Keratinocyte (primary cell): ENCODE measurements at regions not wholly inside any gene's neighbourhood (a gene's known extent, or its start where the extent isn't known, plus 50 kb on each side); places are given as distances from the start of the nearest gene placed in this dataset.

Experiments
- DNase-seq: peaks from one replicate; pipeline ENCODE4 v3.0.0-alpha.2; 2011; ENCODE audit warnings: low read depth, missing footprints, low spot score
- FAIRE-seq: peaks from 2 replicates; lab custom pipeline; 2011; peaks lifted over from hg19 to GRCh38; lab: Jason Lieb, UNC
- H2AFZ ChIP-seq: 2 replicates; pipeline ENCODE4 v1.6.0; 2012; ENCODE audit warnings: low read length, control low read depth, inconsistent platforms; ENCODE audit not compliant: control insufficient read depth
- H3K27ac ChIP-seq: 2 replicates; pipeline ENCODE4 v1.5.1; 2011; ENCODE audit warnings: low read length; ENCODE audit not compliant: control insufficient read depth, insufficient read depth
- H3K27me3 ChIP-seq: 3 replicates; pipeline ENCODE4 v1.6.0; 2011; ENCODE audit warnings: low read length; ENCODE audit not compliant: control insufficient read depth, insufficient read depth; ENCODE audit errors: extremely low read depth
- H3K36me3 ChIP-seq, 2 experiments: 2 replicates in 1 of 2; 3 replicates in 1 of 2; pipeline ENCODE4 v1.5.1; 2011; ENCODE audit warnings: low read length in 2 of 2, mild to moderate bottlenecking in 1 of 2; ENCODE audit not compliant: control insufficient read depth in 2 of 2, insufficient read depth in 2 of 2; ENCODE audit errors: extremely low read depth in 1 of 2
- H3K4me1 ChIP-seq: 3 replicates; pipeline ENCODE4 v1.5.1; 2011; ENCODE audit warnings: low read length; ENCODE audit not compliant: control insufficient read depth, insufficient read depth; ENCODE audit errors: extremely low read depth
- H3K4me2 ChIP-seq: 3 replicates; pipeline ENCODE4 v1.6.0; 2011; ENCODE audit warnings: low read depth, low read length; ENCODE audit not compliant: control insufficient read depth, insufficient read depth; ENCODE audit errors: extremely low read depth
- H3K4me3 ChIP-seq, 3 experiments: fragments of 200-600 bp in 1 of 3; sonication (generic) in 1 of 3; 2 replicates in 2 of 3; 3 replicates in 1 of 3; pipeline ENCODE4 v1.5.1; 2011 to 2016; ENCODE audit warnings: low read length in 3 of 3, mild to moderate bottlenecking in 3 of 3, control low read depth in 2 of 3, inconsistent platforms in 1 of 3, low read depth in 1 of 3, mixed read lengths in 1 of 3, mixed run types in 1 of 3, moderate library complexity in 1 of 3; ENCODE audit not compliant: control insufficient read depth in 2 of 3, insufficient read depth in 2 of 3; ENCODE audit errors: extremely low read depth in 1 of 3
- H3K79me2 ChIP-seq: 2 replicates; pipeline ENCODE4 v1.6.0; 2012; ENCODE audit warnings: low read length; ENCODE audit not compliant: control insufficient read depth, insufficient read depth
- H3K9ac ChIP-seq: 3 replicates; pipeline ENCODE4 v1.6.0; 2011; ENCODE audit warnings: low read length; ENCODE audit not compliant: control insufficient read depth, insufficient read depth; ENCODE audit errors: extremely low read depth
- H3K9me1 ChIP-seq: 3 replicates; pipeline ENCODE4 v1.6.0; 2011; ENCODE audit warnings: low read length; ENCODE audit not compliant: control insufficient read depth, insufficient read depth; ENCODE audit errors: extremely low read depth
- H3K9me3 ChIP-seq: 2 replicates; pipeline ENCODE4 v1.5.1; 2012; ENCODE audit warnings: low read depth, low read length; ENCODE audit not compliant: control insufficient read depth
- H4K20me1 ChIP-seq: 3 replicates; pipeline ENCODE4 v1.6.0; 2011; ENCODE audit warnings: low read length; ENCODE audit not compliant: control insufficient read depth, insufficient read depth; ENCODE audit errors: extremely low read depth
- EZH2 ChIP-seq: IDR thresholded peaks from one replicate; pipeline ENCODE4 v1.6.1; 2012; ENCODE audit warnings: inconsistent platforms, mild to moderate bottlenecking, low read length, moderate library complexity
- dilution Hi-C: fragments of 300-500 bp; cut with MboI; formaldehyde crosslinking; loops from one replicate; pipeline ENCODE4 v1.7.0; 2020; ENCODE audit warnings: low sequenced_read_pairs; ENCODE audit not compliant: extremely low pct_ligation_motif_present
- TF ChIP-seq, protein P1 (sequence below), 3 experiments: IDR thresholded peaks in 1 of 3; conservative IDR thresholded peaks in 1 of 3; optimal IDR thresholded peaks in 1 of 3; 2 replicates in 2 of 3; 3 replicates in 1 of 3; pipeline versions ENCODE3 to v1.5.1; 2011; ENCODE audit warnings: low read length in 3 of 3, mild to moderate bottlenecking in 3 of 3, moderate library complexity in 2 of 3, control low read depth in 1 of 3, inconsistent platforms in 1 of 3; ENCODE audit not compliant: insufficient read depth in 2 of 3; ENCODE audit errors: extremely low read depth in 1 of 3

GRCh38 chr11:134758342-134758931 lies 346.4 kb upstream of the B3GAT1 start:
- FAIRE-seq = no peak
- H3K9me3 ChIP-seq = peaks cover 19% of the 10 kb centered on the region
- H3K9me1 ChIP-seq = no peaks in the 10 kb centered on the region
- no peaks in the 10 kb centered on the region for H3K36me3 ChIP-seq
- no peak for DNase-seq
- dilution Hi-C loops = no loop called here
- H3K27ac ChIP-seq = no peak overlapping the region
- H3K9ac ChIP-seq = no peak overlapping the region
- no peak overlapping the region for H3K4me2 ChIP-seq
- no peaks in the 10 kb centered on the region for H3K79me2 ChIP-seq
- no peak overlapping the region for H2AFZ ChIP-seq
- no peaks in the 10 kb centered on the region for H4K20me1 ChIP-seq
- H3K27me3 ChIP-seq = no peaks in the 10 kb centered on the region
- H3K4me3 ChIP-seq = no peak overlapping the region
- TF ChIP-seq EZH2 = no peak
- TF ChIP-seq, protein P1, sequence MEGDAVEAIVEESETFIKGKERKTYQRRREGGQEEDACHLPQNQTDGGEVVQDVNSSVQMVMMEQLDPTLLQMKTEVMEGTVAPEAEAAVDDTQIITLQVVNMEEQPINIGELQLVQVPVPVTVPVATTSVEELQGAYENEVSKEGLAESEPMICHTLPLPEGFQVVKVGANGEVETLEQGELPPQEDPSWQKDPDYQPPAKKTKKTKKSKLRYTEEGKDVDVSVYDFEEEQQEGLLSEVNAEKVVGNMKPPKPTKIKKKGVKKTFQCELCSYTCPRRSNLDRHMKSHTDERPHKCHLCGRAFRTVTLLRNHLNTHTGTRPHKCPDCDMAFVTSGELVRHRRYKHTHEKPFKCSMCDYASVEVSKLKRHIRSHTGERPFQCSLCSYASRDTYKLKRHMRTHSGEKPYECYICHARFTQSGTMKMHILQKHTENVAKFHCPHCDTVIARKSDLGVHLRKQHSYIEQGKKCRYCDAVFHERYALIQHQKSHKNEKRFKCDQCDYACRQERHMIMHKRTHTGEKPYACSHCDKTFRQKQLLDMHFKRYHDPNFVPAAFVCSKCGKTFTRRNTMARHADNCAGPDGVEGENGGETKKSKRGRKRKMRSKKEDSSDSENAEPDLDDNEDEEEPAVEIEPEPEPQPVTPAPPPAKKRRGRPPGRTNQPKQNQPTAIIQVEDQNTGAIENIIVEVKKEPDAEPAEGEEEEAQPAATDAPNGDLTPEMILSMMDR (optimal IDR thresholded peaks at IDR 0.05 in 1 of 3, IDR thresholded peaks at IDR 0.05 in 1 of 3, conservative IDR thresholded peaks at IDR 0.05 in 1 of 3; ENCODE audit: extremely low read depth in 1 of 3, insufficient read depth in 2 of 3, low read length in 3 of 3) = no peak
- no peaks in the 10 kb centered on the region for H3K4me1 ChIP-seq

DNA sequence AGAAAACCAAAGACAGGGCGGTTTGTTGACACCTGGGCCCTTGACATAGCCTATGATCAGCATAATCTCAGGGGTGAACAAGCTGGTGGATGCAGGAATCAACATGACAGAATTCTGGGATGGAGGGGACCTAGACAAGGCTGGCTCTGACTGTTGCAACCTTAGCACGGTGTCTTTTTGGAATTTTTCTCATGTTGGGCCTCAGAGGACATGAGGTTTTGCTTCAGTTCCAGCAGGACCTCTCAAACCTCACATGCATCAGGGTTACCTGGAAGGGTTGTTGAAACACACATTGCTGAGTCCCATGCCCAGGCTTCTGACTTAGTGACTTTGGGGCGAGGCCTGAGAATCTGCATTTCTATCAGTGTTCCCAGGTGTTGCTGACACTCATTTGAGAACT lies 345.6 kb upstream of the B3GAT1 start:
- no peaks in the 10 kb centered on the region for H3K27me3 ChIP-seq
- H3K36me3 ChIP-seq = no peaks in the 10 kb centered on the region
- no peaks in the 10 kb centered on the region for H3K79me2 ChIP-seq
- H3K9ac ChIP-seq = no peak overlapping the region
- no peak overlapping the region for H3K4me2 ChIP-seq
- H3K9me3 ChIP-seq = peaks cover 19% of the 10 kb centered on the region
- no peak for FAIRE-seq
- H3K4me3 ChIP-seq = no peak overlapping the region
- H3K9me1 ChIP-seq = no peaks in the 10 kb centered on the region
- TF ChIP-seq, protein P1 (optimal IDR thresholded peaks at IDR 0.05 in 1 of 3, IDR thresholded peaks at IDR 0.05 in 1 of 3, conservative IDR thresholded peaks at IDR 0.05 in 1 of 3; ENCODE audit: extremely low read depth in 1 of 3, insufficient read depth in 2 of 3, low read length in 3 of 3) = no peak
- TF ChIP-seq EZH2 = no peak
- dilution Hi-C loops = no loop called here
- no peak overlapping the region for H3K27ac ChIP-seq
- H3K4me1 ChIP-seq = no peaks in the 10 kb centered on the region
- H4K20me1 ChIP-seq = no peaks in the 10 kb centered on the region
- DNase-seq = no peak
- H2AFZ ChIP-seq = no peak overlapping the region
